Mammary epithelial cell (primary cell): ENCODE measurements at regions not wholly inside any gene's neighbourhood (a gene's known extent, or its start where the extent isn't known, plus 50 kb on each side); places are given as distances from the start of the nearest gene placed in this dataset.

Experiments used
- EZH2 ChIP-seq: IDR thresholded peaks from 2 replicates; pipeline ENCODE4 v1.6.1; 2012; ENCODE audit warnings: low read length, inconsistent platforms, borderline replicate concordance
- TF ChIP-seq, protein P1 (sequence below), 2 donors: IDR thresholded peaks in 1 of 2; conservative IDR thresholded peaks in 1 of 2; 2 replicates each; pipeline ENCODE4 v1.5.1; 2011 to 2012; ENCODE audit warnings: inconsistent platforms in 2 of 2, low read length in 2 of 2, mild to moderate bottlenecking in 2 of 2, control low read depth in 1 of 2, low read depth in 1 of 2; ENCODE audit not compliant: insufficient read depth in 1 of 2; ENCODE audit errors: extremely low read depth in 1 of 2

DNA sequence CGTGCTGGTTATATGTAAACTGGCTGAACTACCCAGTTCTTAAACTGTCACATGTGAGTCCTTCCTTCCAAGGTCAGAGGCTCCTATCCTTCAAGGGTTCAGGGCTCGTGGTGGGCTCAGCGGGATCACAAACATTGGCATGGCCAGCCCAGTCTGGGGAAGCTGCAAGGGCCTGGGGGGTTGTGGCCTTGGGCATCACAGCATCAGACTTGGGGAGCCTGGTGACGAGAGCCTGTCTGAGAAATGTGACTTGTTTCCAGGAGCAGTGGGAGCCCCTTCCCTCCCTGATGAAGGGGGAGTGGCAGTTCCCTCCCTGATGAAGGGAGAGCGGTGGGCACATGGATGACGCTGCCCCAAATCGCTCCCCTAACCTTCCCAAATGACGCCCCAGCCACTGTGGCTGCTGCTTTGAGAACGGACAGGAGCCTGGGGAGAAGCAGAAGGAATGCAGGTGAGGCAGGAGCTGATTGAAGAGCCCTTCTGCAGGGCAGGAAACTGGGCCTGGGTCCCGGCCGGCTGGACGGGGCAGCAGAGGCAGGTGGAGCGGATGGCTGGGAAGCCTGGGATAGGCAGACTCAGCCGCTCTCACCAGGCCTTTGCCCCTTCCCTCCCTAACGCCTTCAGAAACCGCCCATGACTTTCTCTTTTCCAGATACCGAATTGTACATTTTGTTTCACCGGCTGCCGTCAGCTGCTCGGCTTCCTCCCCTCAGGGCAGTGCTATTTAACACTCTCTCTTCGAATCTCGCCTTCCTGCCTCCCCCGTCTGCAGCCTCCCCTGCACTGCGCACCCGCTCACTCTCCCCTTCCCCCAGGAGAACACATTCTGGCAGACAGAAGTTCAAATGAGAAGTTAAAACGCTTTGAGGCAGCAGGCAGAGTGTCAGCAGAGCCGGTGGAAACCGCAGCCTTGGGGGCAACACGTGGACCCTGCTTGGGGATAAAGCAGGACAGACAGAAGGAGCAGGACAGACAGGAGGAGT lies 1486.7 kb downstream of the BRD1 start:
- TF ChIP-seq, protein P1, sequence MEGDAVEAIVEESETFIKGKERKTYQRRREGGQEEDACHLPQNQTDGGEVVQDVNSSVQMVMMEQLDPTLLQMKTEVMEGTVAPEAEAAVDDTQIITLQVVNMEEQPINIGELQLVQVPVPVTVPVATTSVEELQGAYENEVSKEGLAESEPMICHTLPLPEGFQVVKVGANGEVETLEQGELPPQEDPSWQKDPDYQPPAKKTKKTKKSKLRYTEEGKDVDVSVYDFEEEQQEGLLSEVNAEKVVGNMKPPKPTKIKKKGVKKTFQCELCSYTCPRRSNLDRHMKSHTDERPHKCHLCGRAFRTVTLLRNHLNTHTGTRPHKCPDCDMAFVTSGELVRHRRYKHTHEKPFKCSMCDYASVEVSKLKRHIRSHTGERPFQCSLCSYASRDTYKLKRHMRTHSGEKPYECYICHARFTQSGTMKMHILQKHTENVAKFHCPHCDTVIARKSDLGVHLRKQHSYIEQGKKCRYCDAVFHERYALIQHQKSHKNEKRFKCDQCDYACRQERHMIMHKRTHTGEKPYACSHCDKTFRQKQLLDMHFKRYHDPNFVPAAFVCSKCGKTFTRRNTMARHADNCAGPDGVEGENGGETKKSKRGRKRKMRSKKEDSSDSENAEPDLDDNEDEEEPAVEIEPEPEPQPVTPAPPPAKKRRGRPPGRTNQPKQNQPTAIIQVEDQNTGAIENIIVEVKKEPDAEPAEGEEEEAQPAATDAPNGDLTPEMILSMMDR (conservative IDR thresholded peaks at IDR 0.05 in 1 of 2, IDR thresholded peaks at IDR 0.05 in 1 of 2; ENCODE audit: extremely low read depth in 1 of 2, insufficient read depth in 1 of 2, low read depth in 1 of 2, low read length in 2 of 2): no peak
- no peak for TF ChIP-seq EZH2
